GM06990 (cell line): ENCODE measurements at regions not wholly inside any gene's neighbourhood (a gene's known extent, or its start where the extent isn't known, plus 50 kb on each side); places are given as distances from the start of the nearest gene placed in this dataset.

Source experiments
- DNase-seq: peaks from one replicate; pipeline ENCODE4 v3.0.0-alpha.2; 2011; ENCODE audit not compliant: insufficient read length; ENCODE audit errors: extremely low read depth
- H3K27me3 ChIP-seq: replicated peaks from 2 replicates; pipeline ENCODE4 v1.6.0; 2011; ENCODE audit warnings: low read length; ENCODE audit not compliant: control insufficient read depth, insufficient read depth
- H3K36me3 ChIP-seq: 2 replicates; pipeline ENCODE4 v1.5.1; 2011; ENCODE audit warnings: low read length; ENCODE audit not compliant: control insufficient read depth, insufficient read depth
- H3K4me3 ChIP-seq: replicated peaks from 2 replicates; pipeline ENCODE4 v1.5.1; 2011; ENCODE audit warnings: low read depth, mild to moderate bottlenecking, control low read depth, low read length
- CTCF ChIP-seq: IDR thresholded peaks from 2 replicates; pipeline ENCODE4 v1.5.1; 2011; ENCODE audit warnings: low read length, control low read depth, mild to moderate bottlenecking, inconsistent platforms; ENCODE audit not compliant: insufficient read depth, poor library complexity, severe bottlenecking

GRCh38 chr4:170705907-170706306 lies 616.2 kb upstream of the AADAT start:
- H3K27me3 ChIP-seq, result no peaks in the 10 kb centered on the region
- no peak overlapping the region for H3K4me3 ChIP-seq
- TF ChIP-seq CTCF, result no peak
- H3K36me3 ChIP-seq, result no peaks in the 10 kb centered on the region
- no peak for DNase-seq

GRCh38 chr4:170700064-170700463 lies 610.3 kb upstream of the AADAT start:
- no peaks in the 10 kb centered on the region for H3K36me3 ChIP-seq
- H3K4me3 ChIP-seq, result no peak overlapping the region
- no peaks in the 10 kb centered on the region for H3K27me3 ChIP-seq
- no peak for TF ChIP-seq CTCF
- no peak for DNase-seq

GRCh38 chr4:170698334-170698733 lies 608.6 kb upstream of the AADAT start:
- DNase-seq, result no peak
- Histone ChIP-seq H3K36me3 (no peaks in the 10 kb centered on the region), H3K27me3 (no peaks in the 10 kb centered on the region), H3K4me3 (peak overlapping the region; percentile 46)
- no peak for TF ChIP-seq CTCF

GRCh38 chr4:170697845-170698244 lies 608.1 kb upstream of the AADAT start:
- no peak for TF ChIP-seq CTCF
- H3K4me3 ChIP-seq, result peak overlapping the region; percentile 46
- no peak for DNase-seq
- no peaks in the 10 kb centered on the region for H3K27me3 ChIP-seq
- H3K36me3 ChIP-seq, result no peaks in the 10 kb centered on the region

DNA sequence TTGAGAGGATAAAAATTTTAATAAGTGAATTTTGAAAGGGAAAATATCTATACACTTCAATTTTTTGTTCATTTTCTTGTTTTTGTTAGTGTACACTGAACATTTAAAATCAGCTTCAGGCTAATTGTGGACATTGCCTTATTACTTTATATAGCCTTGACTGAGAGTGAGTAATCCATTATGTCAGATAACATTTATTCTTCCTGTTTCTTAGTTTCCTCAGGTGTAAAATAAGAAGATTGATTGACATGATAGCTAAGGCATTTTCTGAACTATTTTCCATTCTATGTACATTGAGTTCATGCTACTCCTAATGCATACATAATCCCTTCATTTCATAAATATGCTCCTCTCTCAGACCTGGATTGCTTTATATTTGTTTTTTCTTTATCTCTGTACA lies 607.3 kb upstream of the AADAT start:
- Histone ChIP-seq H3K36me3 (no peaks in the 10 kb centered on the region), H3K4me3 (no peak overlapping the region), H3K27me3 (no peaks in the 10 kb centered on the region)
- no peak for DNase-seq
- no peak for TF ChIP-seq CTCF

DNA sequence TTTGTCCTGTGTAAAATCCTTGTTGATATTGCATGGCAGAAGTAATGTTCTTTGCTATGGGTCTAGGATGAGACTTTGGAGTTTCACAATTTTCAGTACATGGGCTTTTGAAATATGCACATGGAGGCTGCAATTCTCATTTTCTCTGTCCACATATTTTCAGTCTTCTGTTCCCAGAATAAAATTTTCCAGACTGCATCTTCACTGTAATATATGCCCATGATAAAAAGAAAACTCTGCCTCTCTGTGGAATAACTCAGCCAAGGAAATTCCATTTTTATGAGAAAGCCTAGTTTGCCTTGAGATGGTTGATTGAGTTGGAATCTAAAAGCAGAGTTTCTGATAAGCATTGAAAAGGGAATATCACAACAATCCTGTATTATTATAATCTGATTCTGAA lies 601.4 kb upstream of the AADAT start:
- Histone ChIP-seq H3K36me3 (no peaks in the 10 kb centered on the region), H3K27me3 (no peaks in the 10 kb centered on the region), H3K4me3 (no peak overlapping the region)
- TF ChIP-seq CTCF, result no peak
- DNase-seq, result no peak
